ENCODE measurements at regions not wholly inside any gene's neighbourhood (a gene's known extent, or its start where the extent isn't known, plus 50 kb on each side); places are given as distances from the start of the nearest gene placed in this dataset.

DNA sequence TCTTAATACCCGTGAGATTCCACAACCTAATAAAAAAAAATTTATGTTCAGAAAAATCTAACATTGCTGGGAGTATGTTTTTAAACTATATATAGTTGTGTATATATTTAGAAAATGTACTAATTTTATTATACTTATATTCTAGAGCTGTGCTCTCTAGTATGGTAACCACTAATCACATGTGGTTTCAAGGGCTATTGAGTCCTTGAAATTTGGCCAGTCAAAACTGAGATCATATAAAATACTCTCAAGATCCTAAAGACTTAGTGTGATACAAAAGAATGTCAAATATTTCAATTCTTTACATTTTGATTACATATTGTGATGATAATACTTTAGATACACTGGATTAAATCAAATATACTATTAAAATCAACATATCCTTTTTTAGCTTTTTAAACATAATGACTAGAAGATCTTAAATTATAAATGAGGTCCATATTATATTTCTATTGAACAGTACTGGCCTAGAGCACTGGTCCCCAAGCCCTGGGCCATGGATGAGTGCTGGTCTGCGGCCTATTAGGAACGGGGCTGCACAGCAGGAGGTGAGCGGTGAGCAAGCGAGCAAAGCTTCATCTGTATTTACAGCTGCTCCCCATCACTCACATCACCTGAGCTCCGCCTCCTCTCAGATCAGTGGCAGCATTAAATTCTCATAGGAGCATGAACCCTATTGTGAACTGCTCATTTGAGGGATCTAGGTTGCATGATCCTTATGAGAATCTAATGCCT is 176.5 kb upstream of the NBEA start:
- no peak for DNase-seq (ENCODE audit: low spot score)
- TF ChIP-seq, protein P1, sequence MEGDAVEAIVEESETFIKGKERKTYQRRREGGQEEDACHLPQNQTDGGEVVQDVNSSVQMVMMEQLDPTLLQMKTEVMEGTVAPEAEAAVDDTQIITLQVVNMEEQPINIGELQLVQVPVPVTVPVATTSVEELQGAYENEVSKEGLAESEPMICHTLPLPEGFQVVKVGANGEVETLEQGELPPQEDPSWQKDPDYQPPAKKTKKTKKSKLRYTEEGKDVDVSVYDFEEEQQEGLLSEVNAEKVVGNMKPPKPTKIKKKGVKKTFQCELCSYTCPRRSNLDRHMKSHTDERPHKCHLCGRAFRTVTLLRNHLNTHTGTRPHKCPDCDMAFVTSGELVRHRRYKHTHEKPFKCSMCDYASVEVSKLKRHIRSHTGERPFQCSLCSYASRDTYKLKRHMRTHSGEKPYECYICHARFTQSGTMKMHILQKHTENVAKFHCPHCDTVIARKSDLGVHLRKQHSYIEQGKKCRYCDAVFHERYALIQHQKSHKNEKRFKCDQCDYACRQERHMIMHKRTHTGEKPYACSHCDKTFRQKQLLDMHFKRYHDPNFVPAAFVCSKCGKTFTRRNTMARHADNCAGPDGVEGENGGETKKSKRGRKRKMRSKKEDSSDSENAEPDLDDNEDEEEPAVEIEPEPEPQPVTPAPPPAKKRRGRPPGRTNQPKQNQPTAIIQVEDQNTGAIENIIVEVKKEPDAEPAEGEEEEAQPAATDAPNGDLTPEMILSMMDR (IDR thresholded peaks at IDR 0.05; ENCODE audit: extremely low read depth, missing control alignments): no peak

DNA sequence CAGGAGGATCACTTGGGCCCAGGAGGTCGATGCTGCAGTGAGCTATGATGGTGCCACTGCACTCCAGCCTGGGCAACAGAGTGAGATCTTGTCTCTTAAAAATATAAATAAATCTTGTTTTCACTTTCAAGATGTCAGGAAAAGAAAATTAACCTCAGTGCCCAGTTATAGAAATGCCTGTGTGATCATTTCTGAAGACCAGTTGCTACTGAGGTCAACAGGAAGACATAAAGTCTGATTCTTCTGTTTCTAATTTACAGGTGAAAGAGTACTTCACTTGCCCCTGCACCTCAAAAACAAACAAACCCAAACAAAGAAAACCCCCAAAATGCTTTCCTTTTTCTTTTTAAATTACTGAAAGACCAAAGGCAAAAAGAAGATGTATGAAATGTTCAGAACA is 174.3 kb upstream of the NBEA start:
- TF ChIP-seq, protein P1 (IDR thresholded peaks at IDR 0.05; ENCODE audit: extremely low read depth, missing control alignments): no peak
- no peak for DNase-seq (ENCODE audit: low spot score)

DNA sequence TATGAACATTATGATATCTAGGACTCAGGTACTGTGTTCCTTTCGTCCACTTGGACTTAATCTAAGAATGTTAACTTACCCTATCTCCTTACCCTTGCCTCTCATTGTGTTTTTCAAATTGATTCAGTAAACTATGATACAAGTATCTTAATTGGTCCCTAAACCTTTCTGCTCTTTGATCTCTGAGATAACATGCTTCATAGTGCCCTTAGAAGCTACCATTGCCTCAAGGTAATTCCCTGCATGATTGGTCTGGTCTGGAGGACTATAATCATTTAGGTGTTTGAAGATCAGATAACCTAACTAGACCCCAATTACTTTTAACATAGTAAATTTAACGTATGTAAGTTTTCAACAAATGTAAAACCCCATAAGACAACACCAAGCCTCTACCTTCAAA is 169.9 kb upstream of the NBEA start:
- TF ChIP-seq, protein P1 (IDR thresholded peaks at IDR 0.05; ENCODE audit: extremely low read depth, missing control alignments): no peak
- DNase-seq (ENCODE audit: low spot score): no peak

DNA sequence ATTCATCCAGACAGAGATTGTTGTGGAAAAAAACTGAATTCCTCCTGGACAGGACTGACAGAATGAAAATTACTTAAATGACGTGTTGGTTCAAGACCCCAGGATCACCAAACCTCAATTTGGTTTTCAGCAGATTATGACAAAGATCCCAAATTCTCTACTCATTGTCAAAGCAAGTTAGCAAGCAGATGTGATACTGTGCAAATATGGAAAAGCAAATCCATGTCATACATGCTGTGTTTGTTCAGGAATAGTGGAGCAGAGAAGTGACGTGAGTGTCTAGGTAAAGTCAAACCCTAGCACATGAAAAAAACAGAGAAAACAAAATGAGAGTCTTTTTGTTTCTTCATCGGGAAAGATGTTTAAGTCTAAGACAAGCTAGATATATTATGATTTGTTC is 169.2 kb upstream of the NBEA start:
- TF ChIP-seq, protein P1 (IDR thresholded peaks at IDR 0.05; ENCODE audit: extremely low read depth, missing control alignments): no peak
- DNase-seq (ENCODE audit: low spot score): no peak

DNA sequence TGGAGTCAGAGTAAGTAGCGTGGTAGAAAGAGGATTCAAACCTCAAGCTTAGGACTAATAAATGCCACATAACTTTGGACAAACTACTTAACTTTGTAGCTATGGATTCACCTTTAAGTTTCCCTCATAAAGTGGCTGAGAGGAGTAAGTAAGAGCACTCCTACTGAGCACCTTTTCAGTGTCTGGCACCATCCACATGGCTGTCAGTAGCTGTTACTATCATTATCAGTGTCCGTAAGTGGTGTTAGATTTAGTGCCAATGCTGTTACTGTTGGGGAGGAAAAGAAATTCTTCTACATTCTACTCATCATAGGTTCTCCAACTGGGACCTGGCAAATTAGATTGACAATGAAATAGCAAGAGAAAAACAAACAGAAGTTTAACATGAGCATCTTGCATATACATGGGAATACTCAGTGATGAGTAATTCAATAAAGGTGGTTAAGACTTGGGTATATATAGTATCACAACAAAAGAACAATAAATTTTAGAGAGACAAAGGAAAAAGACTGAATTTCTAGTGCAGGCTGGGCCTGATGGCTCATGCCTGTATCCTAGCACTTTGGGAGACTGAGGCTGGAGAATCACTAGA is 165.6 kb upstream of the NBEA start:
- DNase-seq (ENCODE audit: low spot score): no peak
- TF ChIP-seq, protein P1 (IDR thresholded peaks at IDR 0.05; ENCODE audit: extremely low read depth, missing control alignments): no peak

DNA sequence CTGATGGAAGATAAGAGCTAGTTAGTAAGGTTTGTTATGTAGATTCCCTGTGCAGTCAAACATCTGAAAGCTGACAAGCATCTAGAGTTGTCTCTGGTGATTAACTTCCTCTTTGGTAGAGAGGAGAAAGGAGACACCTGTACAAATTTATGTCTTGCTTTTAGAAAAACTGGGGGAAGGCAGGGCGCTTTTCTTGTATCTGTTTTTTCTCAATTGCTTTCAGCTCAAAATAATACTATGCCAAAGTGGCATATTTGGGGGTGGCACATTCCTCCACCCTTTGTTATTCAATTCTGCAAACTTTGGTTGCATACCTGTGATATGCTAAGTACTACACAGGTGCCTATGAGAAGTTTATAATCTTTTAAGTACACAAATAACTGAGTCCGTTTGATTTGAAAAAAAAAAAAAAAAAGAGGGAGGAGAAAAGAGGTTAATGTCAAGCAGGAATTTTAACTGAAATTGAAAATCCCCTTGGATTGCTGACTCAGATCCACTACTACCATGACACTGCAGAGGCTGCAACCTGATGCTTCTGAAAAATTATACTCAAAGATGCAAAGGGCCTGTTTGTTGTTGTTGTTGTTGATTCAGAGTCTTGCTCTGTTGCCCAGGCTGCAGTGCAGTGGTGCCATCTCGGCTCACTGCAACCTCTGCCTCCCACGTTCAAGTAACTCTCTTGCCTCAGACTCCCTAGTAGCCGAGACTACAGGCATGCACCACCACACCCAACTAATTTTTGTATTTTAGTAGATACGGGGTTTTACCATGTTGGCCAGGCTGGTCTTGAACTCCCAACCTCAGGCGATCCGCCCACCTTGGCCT is 164.8 kb upstream of the NBEA start:
- TF ChIP-seq, protein P1 (IDR thresholded peaks at IDR 0.05; ENCODE audit: extremely low read depth, missing control alignments): no peak
- no peak for DNase-seq (ENCODE audit: low spot score)

DNA sequence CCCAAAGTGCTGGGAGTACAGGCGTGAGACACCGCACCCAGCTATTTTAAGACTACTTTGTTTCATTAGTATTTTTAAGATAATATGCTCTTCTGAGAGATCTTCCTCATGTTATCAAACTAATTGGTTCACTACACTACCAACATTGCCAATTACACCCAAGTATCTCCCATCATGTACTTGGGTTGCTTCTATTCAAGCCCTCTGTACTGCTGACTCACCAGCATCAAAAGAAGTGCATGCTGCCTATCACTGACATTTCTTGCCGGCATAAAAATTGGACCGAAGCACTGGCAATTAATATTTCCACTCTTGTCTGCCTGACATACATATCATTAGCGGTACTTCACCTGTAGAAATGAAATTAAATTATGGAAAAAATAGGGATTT is 164.2 kb upstream of the NBEA start:
- no peak for DNase-seq (ENCODE audit: low spot score)
- TF ChIP-seq, protein P1 (IDR thresholded peaks at IDR 0.05; ENCODE audit: extremely low read depth, missing control alignments): no peak
